SK-N-SH treated with all-trans-retinoic acid at 6 μM for 48 hours (cell line): ENCODE measurements at regions not wholly inside any gene's neighbourhood (a gene's known extent, or its start where the extent isn't known, plus 50 kb on each side); places are given as distances from the start of the nearest gene placed in this dataset.

Experiments used
- ATAC-seq: fragments of 200-7000 bp; cut with Tn5 transposase; 3 replicates; pipeline ENCODE4 v1.9.1; 2020; ENCODE audit warnings: mild to moderate bottlenecking, moderate library complexity
- ARNTL ChIP-seq: fragments of 450-650 bp; formaldehyde crosslinking; IDR thresholded peaks from 2 replicates; pipeline ENCODE4 v1.5.0; 2020; ENCODE audit warnings: low read depth, mild to moderate bottlenecking, moderate library complexity, borderline replicate concordance
- BACH2 ChIP-seq: fragments of 250-450 bp; sonication (Bioruptor Pico); IDR thresholded peaks from 2 replicates; pipeline ENCODE4 v1.9.0; 2021; ENCODE audit warnings: mild to moderate bottlenecking, borderline replicate concordance
- CSDC2 ChIP-seq: fragments of 250-450 bp; sonication (Bioruptor Pico); IDR thresholded peaks from 2 replicates; pipeline ENCODE4 v1.5.0; 2020; ENCODE audit warnings: mild to moderate bottlenecking, moderate library complexity
- ESRRG ChIP-seq: fragments of 250-450 bp; sonication (Bioruptor Pico); IDR thresholded peaks from 2 replicates; pipeline ENCODE4 v1.6.1; 2021; ENCODE audit warnings: mild to moderate bottlenecking
- GLIS3 ChIP-seq: fragments of 250-450 bp; sonication (Bioruptor Pico); IDR thresholded peaks from 2 replicates; pipeline ENCODE4 v1.5.0; 2020; ENCODE audit warnings: mild to moderate bottlenecking, moderate library complexity
- ISL1 ChIP-seq: fragments of 250-450 bp; sonication (Bioruptor Pico); IDR thresholded peaks from 2 replicates; pipeline ENCODE4 v2.1.2; 2022; ENCODE audit warnings: mild to moderate bottlenecking, moderate library complexity
- PPARA ChIP-seq: fragments of 250-450 bp; sonication (Bioruptor Pico); IDR thresholded peaks from 2 replicates; pipeline ENCODE4 v1.5.0; 2020; ENCODE audit warnings: mild to moderate bottlenecking, borderline replicate concordance
- RARB ChIP-seq: fragments of 250-450 bp; sonication (Bioruptor Pico); IDR thresholded peaks from 2 replicates; pipeline ENCODE4 v1.8.0; 2021; ENCODE audit warnings: mild to moderate bottlenecking, moderate library complexity
- SNAI2 ChIP-seq: fragments of 250-450 bp; sonication (Bioruptor Pico); IDR thresholded peaks from 2 replicates; pipeline ENCODE4 v1.5.0; 2020; ENCODE audit warnings: mild to moderate bottlenecking, moderate library complexity
- TCF4 ChIP-seq: fragments of 250-450 bp; sonication (Bioruptor Pico); IDR thresholded peaks from 2 replicates; pipeline ENCODE4 v1.8.0; 2021; ENCODE audit warnings: mild to moderate bottlenecking, moderate library complexity, borderline replicate concordance
- TOX ChIP-seq: fragments of 250-450 bp; sonication (Bioruptor Pico); IDR thresholded peaks from 2 replicates; pipeline ENCODE4 v1.8.0; 2021; ENCODE audit warnings: mild to moderate bottlenecking, moderate library complexity, borderline replicate concordance
- ZC3H10 ChIP-seq: fragments of 250-450 bp; sonication (Bioruptor Pico); IDR thresholded peaks from 2 replicates; pipeline ENCODE4 v1.5.1; 2021; ENCODE audit warnings: mild to moderate bottlenecking, moderate library complexity
- ZFP3 ChIP-seq: fragments of 250-450 bp; sonication (Bioruptor Pico); IDR thresholded peaks from 2 replicates; pipeline ENCODE4 v1.5.0; 2020; ENCODE audit warnings: mild to moderate bottlenecking, moderate library complexity
- ZNF565 ChIP-seq: fragments of 450-650 bp; formaldehyde crosslinking; conservative IDR thresholded peaks from 2 replicates; pipeline ENCODE4 v1.5.0; 2020; ENCODE audit warnings: low read depth, mild to moderate bottlenecking, moderate library complexity
- ZNF70 ChIP-seq: fragments of 450-650 bp; formaldehyde crosslinking; IDR thresholded peaks from 2 replicates; pipeline ENCODE4 v1.5.0; 2020; ENCODE audit warnings: mild to moderate bottlenecking, moderate library complexity
- ZNF8 ChIP-seq: fragments of 450-650 bp; formaldehyde crosslinking; IDR thresholded peaks from 2 replicates; pipeline ENCODE4 v1.5.0; 2020; ENCODE audit warnings: mild to moderate bottlenecking, moderate library complexity
- TF ChIP-seq, protein P1 (sequence below): fragments of 250-450 bp; sonication (Bioruptor Pico); IDR thresholded peaks from 2 replicates; pipeline ENCODE4 v1.5.1; 2021; ENCODE audit warnings: mild to moderate bottlenecking, moderate library complexity
- TF ChIP-seq, protein P2 (sequence below): fragments of 250-450 bp; sonication (Bioruptor Pico); IDR thresholded peaks from 2 replicates; pipeline ENCODE4 v1.8.0; 2021; ENCODE audit warnings: low read depth, mild to moderate bottlenecking, moderate library complexity, borderline replicate concordance
- TF ChIP-seq, protein P3 (sequence below): fragments of 250-450 bp; sonication (Bioruptor Pico); IDR thresholded peaks from 2 replicates; pipeline ENCODE4 v1.8.0; 2020; ENCODE audit warnings: mild to moderate bottlenecking, moderate library complexity, borderline replicate concordance
- TF ChIP-seq, protein P4 (sequence below): fragments of 250-450 bp; sonication (Bioruptor Pico); IDR thresholded peaks from 2 replicates; pipeline ENCODE4 v1.5.0; 2020; ENCODE audit warnings: mild to moderate bottlenecking, moderate library complexity
- TF ChIP-seq, protein P5 (sequence below): fragments of 250-450 bp; sonication (Bioruptor Pico); IDR thresholded peaks from 2 replicates; pipeline ENCODE4 v1.5.1; 2020; ENCODE audit warnings: low read depth, mild to moderate bottlenecking, moderate library complexity

DNA sequence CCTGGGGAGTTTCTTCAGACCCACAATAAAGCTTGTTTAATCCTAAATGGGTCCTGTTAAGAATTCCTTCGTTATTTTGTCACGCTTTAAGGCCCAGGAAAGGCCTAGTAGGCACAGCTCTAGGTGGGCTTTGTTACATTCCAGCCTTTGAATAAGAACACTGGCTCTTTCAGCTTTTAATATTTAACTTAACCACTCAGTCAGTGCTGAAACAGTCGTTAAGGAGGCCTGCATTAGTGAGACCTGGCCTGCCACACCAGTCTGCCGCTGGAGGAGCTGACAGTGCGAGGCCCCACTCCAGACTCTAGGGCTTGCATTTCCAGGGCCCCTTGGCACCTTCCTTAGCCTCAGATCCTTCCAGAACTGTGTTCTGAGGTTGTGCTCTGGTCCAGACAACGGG lies 351.4 kb downstream of the GLRX3 start:
- TF ChIP-seq, protein P1, sequence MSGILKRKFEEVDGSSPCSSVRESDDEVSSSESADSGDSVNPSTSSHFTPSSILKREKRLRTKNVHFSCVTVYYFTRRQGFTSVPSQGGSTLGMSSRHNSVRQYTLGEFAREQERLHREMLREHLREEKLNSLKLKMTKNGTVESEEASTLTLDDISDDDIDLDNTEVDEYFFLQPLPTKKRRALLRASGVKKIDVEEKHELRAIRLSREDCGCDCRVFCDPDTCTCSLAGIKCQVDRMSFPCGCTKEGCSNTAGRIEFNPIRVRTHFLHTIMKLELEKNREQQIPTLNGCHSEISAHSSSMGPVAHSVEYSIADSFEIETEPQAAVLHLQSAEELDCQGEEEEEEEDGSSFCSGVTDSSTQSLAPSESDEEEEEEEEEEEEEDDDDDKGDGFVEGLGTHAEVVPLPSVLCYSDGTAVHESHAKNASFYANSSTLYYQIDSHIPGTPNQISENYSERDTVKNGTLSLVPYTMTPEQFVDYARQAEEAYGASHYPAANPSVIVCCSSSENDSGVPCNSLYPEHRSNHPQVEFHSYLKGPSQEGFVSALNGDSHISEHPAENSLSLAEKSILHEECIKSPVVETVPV (CRISPR knock-in tag): no peak
- no peak for TF ChIP-seq TCF4 (CRISPR knock-in tag)
- TF ChIP-seq ESRRG (CRISPR knock-in tag): no peak
- TF ChIP-seq, protein P2, sequence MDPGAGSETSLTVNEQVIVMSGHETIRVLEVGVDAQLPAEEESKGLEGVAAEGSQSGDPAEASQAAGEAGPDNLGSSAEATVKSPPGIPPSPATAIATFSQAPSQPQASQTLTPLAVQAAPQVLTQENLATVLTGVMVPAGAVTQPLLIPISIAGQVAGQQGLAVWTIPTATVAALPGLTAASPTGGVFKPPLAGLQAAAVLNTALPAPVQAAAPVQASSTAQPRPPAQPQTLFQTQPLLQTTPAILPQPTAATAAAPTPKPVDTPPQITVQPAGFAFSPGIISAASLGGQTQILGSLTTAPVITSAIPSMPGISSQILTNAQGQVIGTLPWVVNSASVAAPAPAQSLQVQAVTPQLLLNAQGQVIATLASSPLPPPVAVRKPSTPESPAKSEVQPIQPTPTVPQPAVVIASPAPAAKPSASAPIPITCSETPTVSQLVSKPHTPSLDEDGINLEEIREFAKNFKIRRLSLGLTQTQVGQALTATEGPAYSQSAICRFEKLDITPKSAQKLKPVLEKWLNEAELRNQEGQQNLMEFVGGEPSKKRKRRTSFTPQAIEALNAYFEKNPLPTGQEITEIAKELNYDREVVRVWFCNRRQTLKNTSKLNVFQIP (CRISPR knock-in tag): no peak
- no peak for TF ChIP-seq ZNF70 (CRISPR knock-in tag)
- TF ChIP-seq ZC3H10 (CRISPR knock-in tag): no peak
- TF ChIP-seq ZNF8: no peak
- TF ChIP-seq ZFP3 (CRISPR knock-in tag): no peak
- TF ChIP-seq, all 23 proteins: peak for 0
- ATAC-seq: no peak

DNA sequence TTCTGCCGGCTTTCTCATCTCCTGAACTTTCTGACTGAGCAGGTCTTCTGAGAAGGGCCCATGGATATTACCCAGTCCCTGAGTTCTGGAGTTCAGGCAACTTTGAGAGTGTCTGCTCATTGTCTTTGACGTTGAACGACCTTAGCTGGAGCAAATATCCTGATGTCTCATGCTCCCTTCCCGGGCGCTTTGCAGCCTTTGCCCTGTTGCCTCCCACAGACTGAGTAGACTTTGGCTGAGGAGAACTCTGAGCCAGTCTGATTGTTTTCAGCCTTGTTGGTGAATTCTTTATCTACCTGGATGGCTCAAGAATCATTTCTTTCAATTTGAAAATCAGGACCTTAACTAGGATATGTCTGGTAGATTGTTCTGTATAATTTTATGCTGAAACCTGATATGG lies 353.7 kb downstream of the GLRX3 start:
- no peak for ATAC-seq
- TF ChIP-seq BACH2 (CRISPR knock-in tag): no peak
- TF ChIP-seq ISL1 (CRISPR knock-in tag): no peak
- TF ChIP-seq, protein P3, sequence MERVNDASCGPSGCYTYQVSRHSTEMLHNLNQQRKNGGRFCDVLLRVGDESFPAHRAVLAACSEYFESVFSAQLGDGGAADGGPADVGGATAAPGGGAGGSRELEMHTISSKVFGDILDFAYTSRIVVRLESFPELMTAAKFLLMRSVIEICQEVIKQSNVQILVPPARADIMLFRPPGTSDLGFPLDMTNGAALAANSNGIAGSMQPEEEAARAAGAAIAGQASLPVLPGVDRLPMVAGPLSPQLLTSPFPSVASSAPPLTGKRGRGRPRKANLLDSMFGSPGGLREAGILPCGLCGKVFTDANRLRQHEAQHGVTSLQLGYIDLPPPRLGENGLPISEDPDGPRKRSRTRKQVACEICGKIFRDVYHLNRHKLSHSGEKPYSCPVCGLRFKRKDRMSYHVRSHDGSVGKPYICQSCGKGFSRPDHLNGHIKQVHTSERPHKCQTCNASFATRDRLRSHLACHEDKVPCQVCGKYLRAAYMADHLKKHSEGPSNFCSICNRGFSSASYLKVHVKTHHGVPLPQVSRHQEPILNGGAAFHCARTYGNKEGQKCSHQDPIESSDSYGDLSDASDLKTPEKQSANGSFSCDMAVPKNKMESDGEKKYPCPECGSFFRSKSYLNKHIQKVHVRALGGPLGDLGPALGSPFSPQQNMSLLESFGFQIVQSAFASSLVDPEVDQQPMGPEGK (CRISPR knock-in tag): no peak
- no peak for TF ChIP-seq ZNF70 (CRISPR knock-in tag)
- no peak for TF ChIP-seq ZC3H10 (CRISPR knock-in tag)
- TF ChIP-seq PPARA (CRISPR knock-in tag): no peak
- no peak for TF ChIP-seq CSDC2 (CRISPR knock-in tag)
- TF ChIP-seq GLIS3 (CRISPR knock-in tag): no peak
- TF ChIP-seq, protein P2 (CRISPR knock-in tag): no peak
- no peak for TF ChIP-seq ARNTL (CRISPR knock-in tag)
- no peak for TF ChIP-seq RARB (CRISPR knock-in tag)
- TF ChIP-seq TCF4 (CRISPR knock-in tag): no peak
- TF ChIP-seq ESRRG (CRISPR knock-in tag): no peak
- TF ChIP-seq SNAI2: no peak
- TF ChIP-seq, protein P4, sequence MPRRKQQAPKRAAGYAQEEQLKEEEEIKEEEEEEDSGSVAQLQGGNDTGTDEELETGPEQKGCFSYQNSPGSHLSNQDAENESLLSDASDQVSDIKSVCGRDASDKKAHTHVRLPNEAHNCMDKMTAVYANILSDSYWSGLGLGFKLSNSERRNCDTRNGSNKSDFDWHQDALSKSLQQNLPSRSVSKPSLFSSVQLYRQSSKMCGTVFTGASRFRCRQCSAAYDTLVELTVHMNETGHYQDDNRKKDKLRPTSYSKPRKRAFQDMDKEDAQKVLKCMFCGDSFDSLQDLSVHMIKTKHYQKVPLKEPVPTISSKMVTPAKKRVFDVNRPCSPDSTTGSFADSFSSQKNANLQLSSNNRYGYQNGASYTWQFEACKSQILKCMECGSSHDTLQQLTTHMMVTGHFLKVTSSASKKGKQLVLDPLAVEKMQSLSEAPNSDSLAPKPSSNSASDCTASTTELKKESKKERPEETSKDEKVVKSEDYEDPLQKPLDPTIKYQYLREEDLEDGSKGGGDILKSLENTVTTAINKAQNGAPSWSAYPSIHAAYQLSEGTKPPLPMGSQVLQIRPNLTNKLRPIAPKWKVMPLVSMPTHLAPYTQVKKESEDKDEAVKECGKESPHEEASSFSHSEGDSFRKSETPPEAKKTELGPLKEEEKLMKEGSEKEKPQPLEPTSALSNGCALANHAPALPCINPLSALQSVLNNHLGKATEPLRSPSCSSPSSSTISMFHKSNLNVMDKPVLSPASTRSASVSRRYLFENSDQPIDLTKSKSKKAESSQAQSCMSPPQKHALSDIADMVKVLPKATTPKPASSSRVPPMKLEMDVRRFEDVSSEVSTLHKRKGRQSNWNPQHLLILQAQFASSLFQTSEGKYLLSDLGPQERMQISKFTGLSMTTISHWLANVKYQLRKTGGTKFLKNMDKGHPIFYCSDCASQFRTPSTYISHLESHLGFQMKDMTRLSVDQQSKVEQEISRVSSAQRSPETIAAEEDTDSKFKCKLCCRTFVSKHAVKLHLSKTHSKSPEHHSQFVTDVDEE: no peak
- no peak for TF ChIP-seq ZNF565
- no peak for TF ChIP-seq TOX (CRISPR knock-in tag)
- TF ChIP-seq, protein P5, sequence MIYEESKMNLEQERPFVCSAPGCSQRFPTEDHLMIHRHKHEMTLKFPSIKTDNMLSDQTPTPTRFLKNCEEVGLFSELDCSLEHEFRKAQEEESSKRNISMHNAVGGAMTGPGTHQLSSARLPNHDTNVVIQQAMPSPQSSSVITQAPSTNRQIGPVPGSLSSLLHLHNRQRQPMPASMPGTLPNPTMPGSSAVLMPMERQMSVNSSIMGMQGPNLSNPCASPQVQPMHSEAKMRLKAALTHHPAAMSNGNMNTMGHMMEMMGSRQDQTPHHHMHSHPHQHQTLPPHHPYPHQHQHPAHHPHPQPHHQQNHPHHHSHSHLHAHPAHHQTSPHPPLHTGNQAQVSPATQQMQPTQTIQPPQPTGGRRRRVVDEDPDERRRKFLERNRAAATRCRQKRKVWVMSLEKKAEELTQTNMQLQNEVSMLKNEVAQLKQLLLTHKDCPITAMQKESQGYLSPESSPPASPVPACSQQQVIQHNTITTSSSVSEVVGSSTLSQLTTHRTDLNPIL (CRISPR knock-in tag): no peak
- TF ChIP-seq ZFP3 (CRISPR knock-in tag): no peak
